A204.1 (cell line): ENCODE measurements at regions not wholly inside any gene's neighbourhood (a gene's known extent, or its start where the extent isn't known, plus 50 kb on each side); places are given as distances from the start of the nearest gene placed in this dataset.
"Not testable (repeated sequence)": the region's sequence is repeated elsewhere in the genome, so short reads cannot be mapped to it uniquely, and the experiment has no call there.

Experiments
- FAIRE-seq: peaks from 2 replicates; lab custom pipeline; 2012; peaks lifted over from hg19 to GRCh38; lab: Jason Lieb, UNC

DNA sequence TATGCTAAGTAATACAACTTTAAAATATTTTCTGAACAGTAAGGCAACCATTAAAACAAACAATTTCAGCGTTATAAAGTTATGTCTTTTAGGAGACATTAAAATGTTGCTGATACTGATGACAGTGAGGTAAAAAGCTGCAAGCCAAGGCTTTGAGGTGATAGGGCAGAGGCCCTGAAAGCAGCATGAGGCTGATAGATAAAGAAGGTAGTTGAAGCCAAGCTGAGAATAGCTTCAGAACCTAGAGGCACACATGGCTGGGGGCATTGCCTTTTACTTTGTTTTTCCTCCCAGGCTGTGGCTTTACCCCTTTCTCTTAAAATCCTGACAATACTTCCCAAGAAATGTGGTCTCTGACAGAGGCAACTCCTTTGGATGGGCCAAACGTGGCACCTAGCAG is 149.0 kb upstream of the WWC1 start:
- FAIRE-seq, result no peak

DNA sequence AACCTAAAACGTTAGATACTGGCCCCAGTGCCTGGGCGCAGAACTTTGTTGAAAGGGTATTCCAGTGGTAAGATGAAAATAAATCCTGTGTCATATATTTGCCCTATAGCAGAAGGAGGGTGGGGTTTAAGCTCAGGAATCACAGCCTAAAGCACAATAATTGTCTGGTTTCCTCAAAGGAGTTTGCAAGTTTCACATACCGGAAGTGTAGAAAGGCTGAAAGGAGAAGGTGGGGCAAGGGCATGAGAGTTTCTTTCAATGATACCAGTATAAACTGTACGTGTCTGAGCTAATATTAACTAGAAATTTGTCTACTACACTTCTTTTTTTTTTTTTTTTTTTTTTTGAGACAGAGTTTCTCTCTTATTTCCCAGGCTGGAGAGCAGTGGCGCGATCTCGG is 147.9 kb upstream of the WWC1 start:
- FAIRE-seq, result not testable (repeated sequence)

DNA sequence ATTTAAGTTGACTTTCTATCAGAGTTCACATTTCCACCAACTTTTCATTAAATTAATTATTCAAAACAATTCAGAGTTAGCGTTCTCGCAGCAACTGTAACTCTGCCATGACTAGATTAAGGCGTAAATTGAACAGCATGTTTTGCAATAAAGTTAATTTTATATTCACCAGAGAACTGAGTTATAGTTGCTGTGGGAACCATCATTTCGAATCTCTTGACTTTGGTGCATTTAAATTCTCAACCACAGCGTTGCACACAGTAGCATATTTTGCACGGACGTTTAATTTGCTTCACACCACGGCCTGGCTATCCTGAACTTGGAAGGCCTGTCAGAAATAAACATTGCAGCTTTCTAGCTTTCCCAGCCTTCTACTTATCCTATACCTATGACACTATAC is 144.3 kb upstream of the WWC1 start:
- FAIRE-seq, result no peak

DNA sequence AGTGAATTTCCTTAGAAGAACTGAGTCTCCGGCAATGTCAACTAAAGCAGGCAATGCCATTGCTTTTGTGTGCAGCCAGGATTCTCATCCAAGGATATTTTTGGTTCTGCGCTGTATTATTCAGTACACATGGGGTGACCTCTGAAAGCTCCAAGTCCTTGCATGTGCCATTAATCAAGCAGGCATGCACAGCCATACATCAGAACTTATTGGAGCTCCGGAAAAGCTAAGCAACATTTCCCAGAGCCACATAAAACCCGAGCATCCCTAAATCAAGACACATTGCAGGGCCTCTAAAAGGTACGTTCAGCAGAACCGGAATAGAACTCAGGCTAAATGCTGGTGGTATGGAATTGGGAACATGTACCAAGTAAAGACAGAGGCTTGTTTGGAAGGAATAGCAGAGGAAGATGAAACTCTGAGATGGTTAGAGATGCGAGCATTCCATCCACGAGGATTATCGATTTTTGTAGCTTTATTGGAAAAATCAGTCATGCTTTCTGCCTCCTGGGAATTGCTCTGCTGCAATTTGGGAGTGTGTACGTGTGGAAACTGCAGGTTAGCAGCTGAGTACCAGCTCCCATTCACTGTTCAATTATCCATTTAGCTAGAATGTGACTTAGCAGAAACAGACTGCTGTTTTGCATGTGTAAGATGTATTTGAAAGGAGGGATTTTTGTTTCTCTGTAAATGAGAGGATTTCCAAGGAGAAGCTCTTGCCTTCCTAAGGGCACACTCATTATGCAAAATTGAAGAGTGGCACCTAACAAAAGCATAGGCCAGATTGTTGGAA is 143.7 kb upstream of the WWC1 start:
- no peak for FAIRE-seq

DNA sequence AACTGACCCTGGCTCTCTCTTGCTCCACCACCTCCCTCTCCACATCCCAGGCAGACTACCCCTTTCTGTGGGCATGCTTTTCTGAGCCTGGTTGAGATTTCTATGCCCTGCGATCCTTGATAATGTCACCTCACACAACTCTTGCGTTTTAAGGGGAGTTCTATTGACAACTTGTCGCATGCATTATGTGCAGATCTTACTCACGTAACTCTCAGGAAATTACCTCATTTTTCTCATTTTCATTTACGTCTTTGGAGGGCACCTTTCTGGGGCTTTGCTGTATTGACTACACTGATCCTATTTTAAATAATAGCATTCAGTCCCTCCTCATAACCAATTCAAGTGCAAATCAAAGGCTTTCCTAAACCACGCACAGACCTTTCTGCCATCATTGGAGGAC is 140.4 kb upstream of the WWC1 start:
- no peak for FAIRE-seq

DNA sequence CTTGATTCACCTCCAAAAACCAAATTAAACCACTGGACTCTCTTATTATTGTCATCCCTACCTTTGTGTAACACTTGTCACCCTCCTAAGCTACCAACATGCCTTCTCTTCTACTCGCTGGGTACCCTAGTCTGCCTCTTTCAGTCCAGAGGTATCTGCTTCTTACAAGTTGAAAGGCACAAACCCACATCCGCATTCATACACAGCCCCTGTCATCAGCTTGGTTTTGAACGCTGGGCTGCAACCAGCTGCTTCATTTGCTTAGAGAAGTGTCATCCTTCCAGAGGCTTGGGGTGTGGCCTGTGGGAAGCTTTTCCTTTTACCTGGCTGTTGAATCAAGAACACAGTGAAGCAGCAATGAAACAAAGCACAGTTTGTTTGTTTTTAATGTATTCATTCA is 138.8 kb upstream of the WWC1 start:
- no peak for FAIRE-seq

DNA sequence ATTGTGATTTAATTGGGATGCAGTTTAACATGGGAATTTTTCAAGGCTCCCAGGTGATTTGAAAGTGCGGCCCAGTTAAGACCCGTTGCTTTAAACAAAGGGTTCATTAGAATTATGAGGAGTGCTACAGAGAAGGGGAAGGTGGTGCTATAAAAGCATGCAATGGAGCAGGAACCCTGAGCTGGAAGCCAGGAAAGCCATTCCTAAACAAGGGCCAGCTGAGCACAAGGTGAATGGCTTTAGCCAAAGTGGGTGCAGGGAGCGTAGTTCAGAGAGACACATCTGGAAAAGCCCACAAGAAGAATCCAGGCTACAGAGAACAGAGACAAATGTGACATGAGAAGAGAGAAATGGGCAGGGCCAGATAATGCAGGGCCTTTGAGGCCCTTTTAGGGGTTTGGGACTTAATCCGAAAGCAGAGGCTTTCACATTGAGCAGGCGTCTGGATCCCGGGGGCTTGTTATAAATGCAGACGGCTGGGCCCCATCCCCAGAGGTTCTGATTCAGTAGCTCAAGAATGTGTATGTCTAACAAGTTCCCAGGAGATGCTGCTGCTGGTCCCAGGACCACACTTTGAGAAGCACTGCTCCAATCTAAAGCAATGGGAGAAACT is 138.1 kb upstream of the WWC1 start:
- FAIRE-seq, result no peak

DNA sequence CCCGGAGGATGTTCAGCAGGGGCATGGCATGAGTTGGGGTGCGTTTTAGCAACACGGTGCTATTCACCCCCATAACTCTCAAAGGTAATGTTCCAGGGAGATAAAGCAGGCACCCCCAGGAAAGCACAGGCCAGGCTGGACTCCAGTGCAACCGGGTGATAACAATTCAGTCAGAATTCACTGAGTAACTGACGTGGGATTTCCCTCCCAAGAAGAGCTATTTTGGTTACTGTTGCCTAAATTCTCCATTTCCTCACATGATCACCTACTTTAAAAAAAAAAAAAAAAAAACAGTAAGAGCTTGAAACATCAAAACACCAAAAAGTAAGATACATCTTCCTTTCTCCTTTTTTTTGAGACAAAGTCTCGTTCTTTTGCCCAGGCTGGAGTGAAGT is 137.6 kb upstream of the WWC1 start:
- no peak for FAIRE-seq

DNA sequence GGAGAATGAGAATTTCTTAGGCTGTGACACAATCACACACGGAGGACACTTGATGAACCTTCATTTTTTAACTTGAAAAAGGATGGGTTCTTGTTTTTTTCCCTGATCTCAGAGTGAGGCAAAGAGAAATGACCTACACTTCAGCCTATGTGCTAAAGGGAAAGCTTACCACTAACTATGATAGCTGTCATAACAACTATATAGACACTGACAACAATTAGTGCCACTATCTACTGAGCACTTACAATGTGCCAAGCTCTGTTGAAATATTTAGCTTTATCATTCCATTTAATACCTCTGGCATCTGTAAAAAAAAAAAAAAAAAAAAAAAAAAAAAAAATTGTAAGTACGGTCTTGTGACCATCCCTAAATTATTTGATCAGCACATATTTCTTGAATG is 135.9 kb upstream of the WWC1 start:
- FAIRE-seq, result no peak

DNA sequence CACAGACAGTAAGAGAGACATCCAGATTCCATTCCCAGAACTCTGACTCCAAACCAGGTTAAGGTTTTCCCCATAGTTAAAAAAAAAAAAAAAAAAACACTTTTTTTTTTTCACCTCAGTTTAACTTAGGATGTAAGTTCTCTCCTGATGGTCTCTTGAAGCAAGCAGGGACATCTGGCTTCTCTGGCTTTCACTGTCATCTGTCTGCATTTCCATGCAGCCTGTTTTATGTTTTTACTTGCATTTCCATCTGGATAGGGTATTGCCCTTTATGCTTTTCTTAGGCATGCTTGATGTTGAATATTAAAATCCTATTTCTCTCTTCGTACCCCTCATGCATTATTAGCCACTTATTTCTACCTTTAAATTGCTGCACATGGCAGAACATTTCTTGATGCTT is 135.3 kb upstream of the WWC1 start:
- FAIRE-seq, result no peak

DNA sequence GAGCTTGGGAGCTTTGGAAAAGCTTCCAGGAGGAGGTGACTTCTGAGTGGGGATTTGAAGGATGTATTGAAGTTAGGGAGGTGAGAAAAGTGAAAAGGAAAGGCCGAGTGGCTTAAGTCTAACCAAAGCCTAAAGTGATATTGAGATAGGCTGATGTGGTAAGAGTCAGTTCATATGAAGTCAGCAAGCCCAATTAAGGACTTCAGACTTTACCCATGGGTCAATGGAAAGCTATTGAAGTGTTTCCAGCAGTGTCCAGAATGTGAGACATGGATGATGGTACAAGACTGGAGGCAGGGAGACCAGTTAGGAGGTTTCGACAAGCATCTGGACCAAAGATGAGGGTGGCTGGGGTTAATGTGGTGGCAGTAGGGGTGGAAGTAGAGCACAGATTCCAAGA is 134.3 kb upstream of the WWC1 start:
- FAIRE-seq, result no peak

DNA sequence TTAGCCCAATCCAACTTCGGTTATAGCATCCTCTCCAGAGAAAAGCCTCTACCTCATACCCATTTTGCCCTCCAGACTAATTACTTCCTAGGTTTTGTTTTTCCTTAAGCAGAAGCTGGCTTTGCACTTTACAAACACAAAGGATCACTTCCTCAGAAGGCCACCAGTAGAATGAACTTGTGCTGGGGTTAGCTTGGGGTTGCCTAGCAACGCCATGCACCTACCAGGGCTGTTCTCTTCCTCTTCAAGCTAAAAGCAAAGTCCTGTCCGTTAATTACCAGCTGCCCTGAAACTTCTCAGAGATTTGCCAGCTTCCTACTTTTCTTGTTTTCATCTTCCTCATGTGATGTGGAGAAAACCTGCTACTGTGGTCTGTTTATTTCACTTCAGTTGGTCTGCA is 132.0 kb upstream of the WWC1 start:
- FAIRE-seq, result no peak

DNA sequence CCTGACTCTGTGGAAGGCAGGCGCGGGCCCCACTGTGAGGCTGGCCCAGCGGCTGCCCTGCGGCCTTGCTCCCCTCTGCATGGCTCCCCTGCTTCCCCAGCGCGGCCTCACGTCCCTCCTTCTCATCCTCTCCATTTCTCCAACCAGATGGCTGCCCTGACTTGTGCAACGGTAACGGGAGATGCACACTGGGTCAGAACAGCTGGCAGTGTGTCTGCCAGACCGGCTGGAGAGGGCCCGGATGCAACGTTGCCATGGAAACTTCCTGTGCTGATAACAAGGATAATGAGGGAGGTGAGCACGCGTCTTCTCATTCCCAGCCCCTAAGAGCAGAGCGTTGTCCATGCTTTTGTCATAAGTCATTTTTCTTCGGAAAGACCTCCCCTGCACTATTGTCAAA is 129.0 kb upstream of the WWC1 start:
- FAIRE-seq, result no peak

DNA sequence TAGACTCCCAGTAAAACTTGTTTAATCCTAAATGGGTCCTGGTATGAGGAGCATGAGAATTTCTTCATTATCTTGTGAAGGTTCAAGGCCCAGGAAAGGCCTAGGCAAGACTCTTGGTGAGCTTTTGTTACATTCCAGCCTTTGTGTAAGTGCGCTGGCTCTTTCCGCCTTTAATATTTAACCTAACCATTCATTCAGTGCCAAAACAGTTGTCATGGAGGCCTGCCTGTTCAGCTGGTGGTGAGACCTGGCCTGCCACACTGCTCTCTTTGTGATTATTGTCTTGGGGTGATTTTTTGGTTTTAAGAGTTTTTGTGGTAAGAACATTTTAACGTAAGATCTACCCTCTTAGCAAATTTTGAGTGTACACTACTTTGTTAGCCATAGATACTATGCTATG is 127.5 kb upstream of the WWC1 start:
- no peak for FAIRE-seq

DNA sequence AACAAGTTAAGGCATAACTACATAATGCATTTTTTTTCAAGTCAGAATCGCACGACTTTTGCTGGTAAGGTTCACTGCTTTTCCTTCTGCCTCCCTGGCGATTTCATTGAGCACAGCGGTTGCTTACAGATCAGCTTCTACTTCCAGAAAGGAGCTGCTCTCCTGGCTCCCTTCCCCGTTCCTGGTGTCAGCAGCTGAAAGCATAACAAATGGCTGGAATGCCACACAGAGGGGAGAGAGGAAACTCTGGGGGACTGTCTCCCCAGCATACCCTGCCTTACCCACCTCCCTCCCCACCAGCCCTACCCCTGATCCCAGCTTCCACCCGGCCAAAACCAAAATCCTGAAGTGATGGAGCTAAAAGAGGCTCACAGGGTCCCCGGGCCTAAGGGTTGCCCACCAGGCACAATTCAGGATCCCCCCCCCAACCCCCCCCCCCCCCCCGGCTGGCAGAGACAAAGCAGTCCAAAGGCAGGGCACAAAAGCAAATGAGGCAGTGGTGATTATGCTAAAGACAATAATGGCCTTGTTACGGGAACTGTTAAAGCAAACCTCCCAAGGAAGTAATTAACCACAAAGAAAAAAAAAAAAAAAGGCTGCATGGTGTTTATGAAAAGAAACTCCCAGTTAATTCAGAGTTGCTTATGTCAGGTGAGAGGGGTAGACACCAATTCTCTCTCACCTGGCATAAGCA is 126.1 kb upstream of the WWC1 start:
- no peak for FAIRE-seq

DNA sequence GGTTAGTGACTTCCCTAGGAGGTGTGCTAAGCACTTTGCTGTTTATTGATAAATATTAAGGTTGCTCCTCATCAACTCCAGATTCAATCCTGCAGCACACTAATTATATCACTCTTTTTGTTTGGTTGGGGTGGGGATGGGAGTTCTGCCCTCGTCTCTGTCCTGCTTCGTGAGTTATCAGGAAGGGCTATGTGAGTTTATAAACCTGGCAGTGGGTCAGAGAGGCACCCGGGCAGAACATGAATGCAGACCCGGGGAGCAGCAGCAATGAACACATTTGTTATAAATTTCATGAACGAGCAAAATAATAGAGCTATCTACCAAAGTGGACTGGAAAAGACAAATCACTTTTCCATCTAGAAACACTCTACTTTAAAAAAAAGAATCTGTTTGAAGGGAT is 125.5 kb upstream of the WWC1 start:
- no peak for FAIRE-seq

DNA sequence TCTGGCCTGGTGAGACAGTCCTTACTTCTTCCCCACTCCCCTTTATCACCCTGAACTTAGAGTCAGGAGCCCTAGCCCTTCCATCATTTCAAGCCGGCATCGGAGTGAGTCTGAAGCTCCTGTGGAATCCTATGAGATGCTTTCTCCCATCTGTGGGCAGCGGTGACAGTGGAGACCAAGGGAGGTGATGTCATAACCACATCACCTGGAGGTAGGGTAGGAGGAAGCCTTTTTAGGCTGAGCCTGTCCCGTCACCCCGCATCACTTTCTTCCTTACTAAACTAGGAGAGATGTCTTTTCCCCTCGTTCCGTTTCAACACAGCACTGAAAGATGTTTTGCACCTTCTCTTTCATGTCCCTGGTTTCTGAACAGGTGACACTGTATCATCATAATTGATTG is 124.1 kb upstream of the WWC1 start:
- no peak for FAIRE-seq

DNA sequence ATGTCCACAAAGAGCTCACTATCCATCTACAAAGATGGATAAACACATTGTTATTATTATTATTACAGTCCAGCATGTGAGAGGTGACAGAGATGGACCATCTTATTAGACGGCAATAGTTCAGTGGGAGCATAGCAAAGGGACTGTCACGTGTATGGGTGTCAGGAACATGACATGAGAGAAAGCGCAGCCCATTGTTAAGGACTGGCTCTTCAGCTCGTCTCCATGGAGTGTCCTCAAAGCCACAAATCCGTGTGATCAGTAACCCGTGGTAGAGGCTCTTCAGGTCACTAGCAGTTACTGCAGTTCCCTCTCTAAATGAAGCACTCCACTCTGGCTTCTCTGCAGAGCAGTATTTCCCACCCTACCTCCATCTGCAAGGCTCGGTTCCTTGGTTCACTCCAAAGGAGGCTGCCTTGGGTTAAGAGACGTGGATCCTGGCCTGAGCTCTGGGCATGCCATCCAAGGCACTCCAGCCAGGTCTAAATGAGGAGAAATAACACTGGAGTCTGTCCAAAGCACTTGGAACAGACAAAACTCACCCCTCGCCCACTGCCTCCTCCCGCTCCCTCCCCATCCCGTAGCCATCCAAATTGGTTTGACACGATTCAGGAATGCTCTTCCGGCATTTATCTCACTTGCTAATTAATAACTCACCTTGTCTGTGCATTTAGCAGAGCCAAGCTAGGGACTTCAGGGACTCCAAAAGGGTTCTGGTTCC is 122.3 kb upstream of the WWC1 start:
- no peak for FAIRE-seq

DNA sequence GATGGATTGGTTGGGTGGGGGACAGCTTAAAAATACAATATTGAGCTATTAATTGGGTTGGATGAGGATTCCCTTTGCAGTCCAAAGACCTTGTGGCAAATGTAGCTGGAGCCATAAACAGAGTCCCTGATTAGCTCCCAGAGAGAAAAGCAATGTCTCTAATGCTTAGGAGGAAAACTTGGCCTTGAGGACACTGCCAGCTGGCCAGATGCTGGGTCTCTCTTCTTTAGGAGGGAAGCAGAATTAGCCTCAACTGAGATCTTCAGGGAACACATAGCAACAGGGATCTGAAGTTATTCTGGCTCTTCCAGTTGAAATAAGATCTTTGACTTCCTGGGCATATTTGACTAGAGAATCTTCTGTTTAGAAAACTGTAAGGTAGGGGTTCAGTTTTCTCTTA is 121.7 kb upstream of the WWC1 start:
- FAIRE-seq, result no peak

DNA sequence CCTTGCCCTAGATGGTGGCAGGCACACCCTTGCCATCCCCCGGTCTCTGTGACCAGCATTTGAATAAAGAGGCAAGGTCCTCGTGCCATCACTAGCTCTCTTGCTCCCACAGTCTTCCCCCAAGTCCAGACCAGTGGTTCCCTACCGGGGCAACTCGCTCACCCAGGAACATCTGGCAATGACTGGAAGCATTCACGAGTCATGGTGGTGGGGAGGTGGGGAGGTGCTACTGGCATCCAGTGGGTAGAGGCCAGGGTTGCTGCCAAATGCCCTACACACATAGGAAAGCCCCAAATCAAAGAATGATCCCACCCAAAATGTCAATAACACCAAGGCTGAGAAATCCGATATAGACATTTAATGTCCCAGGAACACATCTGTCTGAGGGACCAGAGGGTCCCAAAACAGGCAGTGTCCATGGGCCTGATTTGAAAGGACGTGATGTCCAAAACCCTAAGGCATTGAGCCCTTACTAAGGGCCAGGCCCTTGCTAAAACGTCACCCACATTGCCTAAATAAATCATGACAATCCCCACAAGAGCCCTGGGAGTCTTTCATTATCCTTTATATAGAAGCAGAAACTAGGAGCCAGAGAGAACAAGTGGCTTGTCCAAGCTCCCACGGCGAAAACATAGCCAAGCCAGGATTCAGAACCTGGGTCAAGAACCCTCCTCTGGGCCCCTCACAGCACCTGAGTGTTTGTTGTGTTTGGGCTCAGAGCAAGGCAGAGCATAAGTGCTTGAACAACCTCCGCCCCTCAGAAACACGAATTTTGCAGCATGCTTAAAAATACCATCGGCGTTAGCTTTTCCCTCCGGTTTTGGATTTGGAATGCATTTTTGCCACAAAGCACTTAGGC is 119.3 kb upstream of the WWC1 start:
- no peak for FAIRE-seq

DNA sequence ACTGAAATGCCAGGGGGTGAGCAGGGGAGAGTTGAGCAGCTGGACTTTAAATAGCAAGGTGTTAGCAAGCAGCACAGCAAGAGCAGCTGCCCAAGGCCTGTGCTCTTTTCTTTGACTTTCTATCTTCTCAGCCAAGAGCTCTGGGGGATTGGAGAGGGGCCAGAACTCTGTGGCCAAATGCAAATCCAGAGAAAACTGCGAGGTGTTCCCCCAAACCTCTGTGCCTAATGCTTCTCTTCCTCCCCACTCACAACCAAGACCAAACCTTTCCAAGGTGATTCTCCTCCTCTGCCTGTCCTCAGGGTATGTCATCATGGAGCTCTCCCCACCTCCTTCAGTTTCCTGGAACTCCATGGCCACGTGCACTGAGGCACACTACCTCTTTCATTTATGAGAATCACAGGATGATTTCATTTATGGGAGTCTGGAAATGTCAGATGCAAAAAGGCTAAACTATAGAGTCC is 118.7 kb upstream of the WWC1 start:
- no peak for FAIRE-seq

DNA sequence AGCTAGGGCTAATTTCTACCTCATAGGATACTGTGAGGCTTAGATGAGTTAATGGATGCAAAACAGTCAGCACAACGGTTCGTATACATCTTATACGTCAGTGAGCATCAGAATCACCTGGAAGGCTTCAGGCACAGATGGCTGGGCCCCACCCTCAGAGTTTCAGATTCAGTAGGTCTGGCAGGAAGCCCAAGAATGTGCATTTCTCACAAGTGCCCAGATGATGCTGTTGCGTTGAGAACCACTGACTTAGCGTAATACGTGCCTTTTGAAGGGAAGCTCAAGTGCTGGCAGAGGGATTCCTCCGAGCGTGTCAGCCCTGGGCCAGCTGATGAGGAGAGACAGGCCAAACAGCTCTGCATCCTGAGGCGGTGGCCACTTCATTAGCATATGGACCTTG is 117.1 kb upstream of the WWC1 start:
- FAIRE-seq, result no peak
